ENCODE measurements at regions not wholly inside any gene's neighbourhood (a gene's known extent, or its start where the extent isn't known, plus 50 kb on each side); places are given as distances from the start of the nearest gene placed in this dataset.

DNA sequence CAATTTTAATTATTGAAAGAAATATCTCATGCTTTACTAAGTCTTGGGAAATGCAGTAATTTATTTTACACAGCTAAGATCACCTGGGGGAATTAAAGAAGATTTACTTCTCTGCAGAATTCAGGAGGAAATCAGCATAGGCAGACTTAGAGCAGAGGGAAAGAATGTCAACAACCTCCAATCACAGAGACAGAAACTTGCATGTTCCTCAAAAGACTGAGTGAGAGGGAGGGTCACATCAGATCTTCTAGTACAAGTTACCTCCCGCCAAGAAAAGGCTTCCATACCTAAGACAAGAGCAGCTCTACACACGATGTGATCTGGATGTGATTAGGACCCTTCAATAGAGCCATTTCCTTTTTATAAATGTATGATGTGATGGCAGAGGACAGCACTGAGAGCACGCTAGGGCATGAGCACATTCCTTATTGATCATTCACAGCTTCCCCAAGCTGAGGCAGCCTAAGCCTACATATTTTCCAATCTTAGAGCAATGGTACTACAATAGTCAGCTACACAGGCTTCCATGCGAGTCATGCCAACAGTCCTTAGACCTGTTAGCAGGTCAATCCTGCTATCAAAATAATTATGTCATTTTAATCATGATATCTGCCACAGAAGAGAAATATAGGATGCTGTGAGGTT, 403.3 kb downstream of the ETNK1 start:
- Mint-ChIP-seq H3K36me3 (ENCODE audit: low read depth) (peaks cover 1% of the 10 kb centered on the region), H3K27me3 (ENCODE audit: low read depth) (no peaks in the 10 kb centered on the region), H3K4me1 (ENCODE audit: low read depth) (no peaks in the 10 kb centered on the region), H3K4me3 (ENCODE audit: unreplicated experiment) (no peak overlapping the region), H3K27ac (ENCODE audit: unreplicated experiment) (no peak overlapping the region), H3K9me3 (ENCODE audit: low read depth) (peaks cover 2% of the 10 kb centered on the region)
- TF ChIP-seq, protein P1, sequence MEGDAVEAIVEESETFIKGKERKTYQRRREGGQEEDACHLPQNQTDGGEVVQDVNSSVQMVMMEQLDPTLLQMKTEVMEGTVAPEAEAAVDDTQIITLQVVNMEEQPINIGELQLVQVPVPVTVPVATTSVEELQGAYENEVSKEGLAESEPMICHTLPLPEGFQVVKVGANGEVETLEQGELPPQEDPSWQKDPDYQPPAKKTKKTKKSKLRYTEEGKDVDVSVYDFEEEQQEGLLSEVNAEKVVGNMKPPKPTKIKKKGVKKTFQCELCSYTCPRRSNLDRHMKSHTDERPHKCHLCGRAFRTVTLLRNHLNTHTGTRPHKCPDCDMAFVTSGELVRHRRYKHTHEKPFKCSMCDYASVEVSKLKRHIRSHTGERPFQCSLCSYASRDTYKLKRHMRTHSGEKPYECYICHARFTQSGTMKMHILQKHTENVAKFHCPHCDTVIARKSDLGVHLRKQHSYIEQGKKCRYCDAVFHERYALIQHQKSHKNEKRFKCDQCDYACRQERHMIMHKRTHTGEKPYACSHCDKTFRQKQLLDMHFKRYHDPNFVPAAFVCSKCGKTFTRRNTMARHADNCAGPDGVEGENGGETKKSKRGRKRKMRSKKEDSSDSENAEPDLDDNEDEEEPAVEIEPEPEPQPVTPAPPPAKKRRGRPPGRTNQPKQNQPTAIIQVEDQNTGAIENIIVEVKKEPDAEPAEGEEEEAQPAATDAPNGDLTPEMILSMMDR (IDR thresholded peaks at IDR 0.05): no peak
- no peak for DNase-seq (ENCODE audit: low spot score)

DNA sequence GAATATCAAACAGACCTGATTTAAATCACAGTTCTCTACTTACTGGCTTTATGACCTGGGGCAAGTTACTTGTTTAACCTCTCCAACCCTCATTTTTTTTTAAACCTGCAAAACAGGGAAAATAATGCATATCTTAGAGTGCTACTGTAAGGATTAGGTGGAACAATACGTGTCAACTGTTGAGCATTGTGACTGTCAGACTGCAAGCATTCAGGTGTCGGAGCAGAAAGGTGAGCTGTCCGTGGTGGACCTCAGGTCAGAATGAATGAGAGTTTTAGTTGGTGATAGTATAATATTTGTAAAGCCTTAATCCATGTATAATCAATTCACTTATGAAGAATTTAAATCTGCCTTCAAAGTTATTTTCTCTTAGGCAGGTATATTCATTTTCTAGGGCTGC, 404.2 kb downstream of the ETNK1 start:
- DNase-seq (ENCODE audit: low spot score): no peak
- TF ChIP-seq, protein P1 (IDR thresholded peaks at IDR 0.05): no peak
- H3K9me3 Mint-ChIP-seq (ENCODE audit: low read depth): peaks cover 2% of the 10 kb centered on the region
- H3K27me3 Mint-ChIP-seq (ENCODE audit: low read depth): no peaks in the 10 kb centered on the region
- H3K36me3 Mint-ChIP-seq (ENCODE audit: low read depth): peaks cover 1% of the 10 kb centered on the region
- H3K4me3 Mint-ChIP-seq (ENCODE audit: unreplicated experiment): no peak overlapping the region
- no peaks in the 10 kb centered on the region for H3K4me1 Mint-ChIP-seq (ENCODE audit: low read depth)
- H3K27ac Mint-ChIP-seq (ENCODE audit: unreplicated experiment): no peak overlapping the region

DNA sequence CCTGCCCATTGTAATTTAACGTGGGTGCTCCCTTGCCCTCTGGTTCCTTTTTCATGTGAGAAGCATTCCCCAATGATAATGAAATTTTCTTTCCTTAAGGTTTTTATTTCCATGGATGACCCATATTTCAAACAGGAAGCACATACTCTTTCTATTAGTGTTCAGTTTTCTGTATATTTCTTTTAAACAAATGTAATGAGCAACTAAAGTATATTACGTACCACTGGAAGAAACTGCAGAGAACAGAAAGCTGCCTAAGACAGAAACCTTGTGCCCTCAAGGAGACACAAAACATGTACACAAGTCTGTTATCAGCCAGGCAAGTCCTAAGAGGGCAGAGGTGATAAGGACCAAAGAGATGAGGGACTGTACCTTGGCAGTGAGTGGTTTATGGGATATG, 414.9 kb downstream of the ETNK1 start:
- H3K4me3 Mint-ChIP-seq (ENCODE audit: unreplicated experiment): no peak overlapping the region
- TF ChIP-seq, protein P1 (IDR thresholded peaks at IDR 0.05): no peak
- no peak overlapping the region for H3K27ac Mint-ChIP-seq (ENCODE audit: unreplicated experiment)
- peaks cover 5% of the 10 kb centered on the region for H3K4me1 Mint-ChIP-seq (ENCODE audit: low read depth)
- H3K27me3 Mint-ChIP-seq (ENCODE audit: low read depth): no peaks in the 10 kb centered on the region
- DNase-seq (ENCODE audit: low spot score): no peak
- H3K9me3 Mint-ChIP-seq (ENCODE audit: low read depth): no peaks in the 10 kb centered on the region
- H3K36me3 Mint-ChIP-seq (ENCODE audit: low read depth): no peaks in the 10 kb centered on the region

DNA sequence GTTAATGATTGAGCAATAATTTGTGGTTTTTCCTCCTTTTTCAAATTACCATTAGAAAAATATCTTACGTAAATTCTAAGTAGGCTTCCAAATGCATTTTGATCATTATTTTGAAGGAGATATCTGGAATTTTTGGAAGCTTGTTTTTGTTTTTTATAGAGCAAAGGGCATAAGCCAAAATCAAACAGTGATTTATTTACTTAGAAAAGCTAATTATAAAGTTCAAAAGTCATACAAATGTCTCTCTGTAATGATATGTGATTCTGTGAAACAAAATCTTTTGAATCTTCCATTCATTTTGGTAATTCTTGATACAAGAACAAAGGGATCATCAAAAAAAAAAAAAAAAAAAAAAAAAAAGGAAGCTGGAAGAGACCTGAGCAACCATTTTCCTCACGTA, 416.8 kb downstream of the ETNK1 start:
- Mint-ChIP-seq H3K9me3 (ENCODE audit: low read depth) (no peaks in the 10 kb centered on the region), H3K4me3 (ENCODE audit: unreplicated experiment) (no peak overlapping the region), H3K27ac (ENCODE audit: unreplicated experiment) (no peak overlapping the region), H3K36me3 (ENCODE audit: low read depth) (no peaks in the 10 kb centered on the region), H3K27me3 (ENCODE audit: low read depth) (no peaks in the 10 kb centered on the region), H3K4me1 (ENCODE audit: low read depth) (peaks cover 5% of the 10 kb centered on the region)
- no peak for DNase-seq (ENCODE audit: low spot score)
- TF ChIP-seq, protein P1 (IDR thresholded peaks at IDR 0.05): no peak

DNA sequence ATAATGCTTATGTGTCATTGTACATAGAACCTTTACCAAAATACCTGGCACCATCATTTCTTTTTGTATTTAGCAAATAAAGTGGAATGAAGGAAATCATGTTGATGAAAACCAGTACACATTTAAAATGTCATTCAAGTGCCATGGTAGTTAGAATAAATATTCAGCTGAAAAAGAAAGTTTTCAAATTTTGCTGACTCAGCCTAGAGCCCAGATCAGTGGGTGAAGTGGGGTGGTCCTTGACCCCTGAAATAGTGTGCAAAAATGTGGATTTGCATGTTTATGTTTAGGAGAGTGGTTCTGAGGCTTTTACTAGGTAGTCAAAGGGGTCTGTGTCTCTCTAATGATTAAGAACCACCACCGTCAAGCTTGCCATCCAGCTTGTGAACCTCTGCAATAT, 418.7 kb downstream of the ETNK1 start:
- Mint-ChIP-seq H3K27ac (ENCODE audit: unreplicated experiment) (no peak overlapping the region), H3K36me3 (ENCODE audit: low read depth) (no peaks in the 10 kb centered on the region), H3K4me1 (ENCODE audit: low read depth) (peaks cover 5% of the 10 kb centered on the region), H3K27me3 (ENCODE audit: low read depth) (no peaks in the 10 kb centered on the region), H3K4me3 (ENCODE audit: unreplicated experiment) (no peak overlapping the region), H3K9me3 (ENCODE audit: low read depth) (no peaks in the 10 kb centered on the region)
- TF ChIP-seq, protein P1 (IDR thresholded peaks at IDR 0.05): no peak
- DNase-seq (ENCODE audit: low spot score): no peak

Data from chondrocyte (in vitro differentiated cells).